ENCODE measurements at regions not wholly inside any gene's neighbourhood (a gene's known extent, or its start where the extent isn't known, plus 50 kb on each side); places are given as distances from the start of the nearest gene placed in this dataset.

DNA sequence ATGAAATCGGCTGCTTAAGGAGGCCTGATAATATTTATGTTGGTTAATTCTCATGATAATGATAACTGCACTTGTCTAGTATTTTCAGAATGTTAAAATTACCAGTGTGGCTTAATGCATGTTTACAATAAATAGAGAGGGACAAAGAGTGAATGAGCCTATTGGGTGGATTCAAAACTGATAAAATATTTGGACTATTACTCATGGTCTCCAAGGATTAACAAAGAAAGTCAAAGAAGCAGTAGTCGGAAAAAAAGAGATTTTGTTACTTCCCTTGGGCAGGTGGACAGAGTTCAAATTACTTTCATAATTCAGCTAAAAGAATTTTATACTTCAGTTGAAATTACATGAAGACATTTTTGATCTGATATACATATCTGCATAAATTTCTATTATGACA, 258.2 kb upstream of the PMFBP1 start:
- no peaks in the 10 kb centered on the region for H3K4me1 ChIP-seq (ENCODE audit: insufficient read depth)
- TF ChIP-seq POLR2A (IDR thresholded peaks at IDR 0.05) (no peak), EP300 (IDR thresholded peaks at IDR 0.05) (no peak), CTCF (IDR thresholded peaks at IDR 0.05) (no peak)
- H3K4me3 ChIP-seq, result no peak overlapping the region
- no peaks in the 10 kb centered on the region for H3K36me3 ChIP-seq
- no peak for DNase-seq
- WGBS, 3 donors, result 81 to 88% (median 83%) methylated on average over 2 of the region's 2 CpGs
- no peak overlapping the region for H3K27ac ChIP-seq
- H3K9me3 ChIP-seq, result no peaks in the 10 kb centered on the region
- intact Hi-C loops (cut with DNase I), result loop anchor here in 1 of 4 donors (10.0 kb wide), 1 partner anchor 45 kb away; no protein-coding TSS in a partner anchor
- no peaks in the 10 kb centered on the region for H3K27me3 ChIP-seq

GRCh38 chr16:72429671-72430081, 257.7 kb upstream of the PMFBP1 start:
- Histone ChIP-seq H3K36me3 (no peaks in the 10 kb centered on the region), H3K4me3 (no peak overlapping the region), H3K27me3 (no peaks in the 10 kb centered on the region), H3K4me1 (ENCODE audit: insufficient read depth) (no peaks in the 10 kb centered on the region), H3K9me3 (no peaks in the 10 kb centered on the region), H3K27ac (no peak overlapping the region)
- TF ChIP-seq EP300 (IDR thresholded peaks at IDR 0.05), result no peak
- TF ChIP-seq CTCF (IDR thresholded peaks at IDR 0.05), result no peak
- no peak for TF ChIP-seq POLR2A (IDR thresholded peaks at IDR 0.05)
- DNase-seq, result no peak
- intact Hi-C loops (cut with DNase I), result loop anchor here in 1 of 4 donors (10.0 kb wide), 1 partner anchor 45 kb away; no protein-coding TSS in a partner anchor
- 84 to 91% (median 90%) methylated on average over 5 of the region's 5 CpGs for WGBS, 3 donors

- intact Hi-C loops (cut with DNase I), result no loop called here
- TF ChIP-seq EP300 (IDR thresholded peaks at IDR 0.05) (no peak), CTCF (IDR thresholded peaks at IDR 0.05) (no peak), POLR2A (IDR thresholded peaks at IDR 0.05) (no peak)
- no peaks in the 10 kb centered on the region for H3K4me1 ChIP-seq (ENCODE audit: insufficient read depth)
- H3K36me3 ChIP-seq, result no peaks in the 10 kb centered on the region
- 88 to 91% (median 90%) methylated on average over 9 of the region's 9 CpGs for WGBS, 3 donors
- no peak overlapping the region for H3K4me3 ChIP-seq
- H3K27me3 ChIP-seq, result no peaks in the 10 kb centered on the region
- no peaks in the 10 kb centered on the region for H3K9me3 ChIP-seq
- no peak for DNase-seq
- H3K27ac ChIP-seq, result no peak overlapping the region
Measured at GRCh38 chr16:72428681-72429376, 256.9 kb upstream of the PMFBP1 start.

DNA sequence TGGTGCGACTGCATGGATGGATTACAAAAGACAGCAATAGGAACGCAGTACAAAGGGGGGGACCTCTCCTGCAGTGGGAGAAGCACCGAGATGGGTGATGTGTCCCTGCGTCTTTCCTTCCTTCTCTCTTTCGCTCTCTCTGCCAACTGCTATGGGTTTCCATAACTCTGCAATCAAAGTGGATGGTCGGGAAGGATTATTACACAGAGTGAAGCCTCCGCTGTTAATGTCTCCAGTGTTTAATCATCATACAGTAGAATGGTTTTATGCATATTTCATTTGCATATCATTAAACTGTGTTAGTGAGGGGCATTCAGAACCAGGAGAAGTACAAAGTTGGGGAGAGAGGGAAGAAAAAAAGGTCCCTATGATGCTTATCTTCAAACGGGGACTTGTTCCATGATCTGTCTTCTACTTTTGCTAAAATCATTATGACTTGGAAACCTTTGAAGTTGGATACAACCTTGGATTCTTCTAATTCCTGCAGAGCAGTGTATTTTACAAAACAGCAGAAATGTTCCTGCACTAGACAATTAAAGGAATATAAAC, 255.9 kb upstream of the PMFBP1 start:
- no peak for DNase-seq
- H3K36me3 ChIP-seq, result no peaks in the 10 kb centered on the region
- no peaks in the 10 kb centered on the region for H3K4me1 ChIP-seq (ENCODE audit: insufficient read depth)
- no peaks in the 10 kb centered on the region for H3K9me3 ChIP-seq
- no peak overlapping the region for H3K4me3 ChIP-seq
- no peak overlapping the region for H3K27ac ChIP-seq
- intact Hi-C loops (cut with DNase I), result no loop called here
- WGBS, 3 donors, result 80 to 84% (median 80%) methylated on average over 8 of the region's 8 CpGs
- TF ChIP-seq CTCF (IDR thresholded peaks at IDR 0.05), result no peak
- H3K27me3 ChIP-seq, result no peaks in the 10 kb centered on the region
